CD4-positive, alpha-beta T cell treated with Interleukin-12 subunit alpha and Interleukin-12 subunit beta, for 1 hour (primary cell): ENCODE measurements at regions not wholly inside any gene's neighbourhood (a gene's known extent, or its start where the extent isn't known, plus 50 kb on each side); places are given as distances from the start of the nearest gene placed in this dataset.
"Not testable (repeated sequence)": the region's sequence is repeated elsewhere in the genome, so short reads cannot be mapped to it uniquely, and the experiment has no call there.

Source experiments
- DNase-seq: peaks from one replicate; pipeline ENCODE4 v3.0.0-alpha.2; 2020

DNA sequence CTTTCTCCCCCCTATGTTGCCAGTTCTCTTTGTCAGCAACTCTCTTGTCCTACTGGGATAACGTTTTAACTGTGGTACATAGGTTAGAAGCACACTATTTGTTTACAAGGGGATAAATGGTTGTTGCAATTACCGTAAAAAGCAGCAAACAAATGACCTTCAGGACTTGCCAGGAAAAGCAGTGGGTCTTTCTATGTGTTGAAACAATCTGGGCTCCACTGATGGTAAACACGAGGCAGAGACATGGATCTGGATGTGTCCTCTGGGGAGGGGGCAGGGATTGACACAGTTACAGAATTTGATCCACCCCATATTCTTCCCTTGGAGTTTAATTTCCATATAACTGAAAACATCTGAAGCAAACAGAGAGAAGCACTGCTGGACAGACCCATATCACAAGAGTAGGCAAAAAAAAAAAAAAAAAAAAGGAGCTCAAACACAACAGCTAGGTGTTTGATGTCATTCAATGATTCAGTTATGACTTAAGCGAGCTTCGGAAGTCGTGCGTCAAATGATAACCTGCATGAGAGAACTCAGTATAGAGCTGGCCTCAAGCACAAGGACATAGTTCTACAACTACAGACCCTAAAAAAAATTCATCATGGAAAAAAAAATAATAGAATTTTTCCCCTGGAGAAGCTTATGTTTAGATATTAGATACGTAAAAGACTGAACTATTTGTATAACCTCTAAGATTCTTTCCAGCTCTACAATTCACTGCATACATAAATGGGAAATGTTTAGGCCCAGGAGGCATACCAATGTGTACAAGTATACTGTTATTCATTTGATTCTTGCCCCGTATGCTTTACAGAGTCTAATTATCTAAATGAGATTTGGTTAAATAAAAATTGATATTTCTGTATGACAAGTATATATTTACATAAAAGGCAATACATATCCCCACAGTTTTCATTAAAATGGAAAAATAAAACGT, 127.7 kb downstream of the ALDH8A1 start:
- DNase-seq = no peak

GRCh38 chr6:134821397-134821796, 128.5 kb downstream of the ALDH8A1 start:
- DNase-seq = no peak

DNA sequence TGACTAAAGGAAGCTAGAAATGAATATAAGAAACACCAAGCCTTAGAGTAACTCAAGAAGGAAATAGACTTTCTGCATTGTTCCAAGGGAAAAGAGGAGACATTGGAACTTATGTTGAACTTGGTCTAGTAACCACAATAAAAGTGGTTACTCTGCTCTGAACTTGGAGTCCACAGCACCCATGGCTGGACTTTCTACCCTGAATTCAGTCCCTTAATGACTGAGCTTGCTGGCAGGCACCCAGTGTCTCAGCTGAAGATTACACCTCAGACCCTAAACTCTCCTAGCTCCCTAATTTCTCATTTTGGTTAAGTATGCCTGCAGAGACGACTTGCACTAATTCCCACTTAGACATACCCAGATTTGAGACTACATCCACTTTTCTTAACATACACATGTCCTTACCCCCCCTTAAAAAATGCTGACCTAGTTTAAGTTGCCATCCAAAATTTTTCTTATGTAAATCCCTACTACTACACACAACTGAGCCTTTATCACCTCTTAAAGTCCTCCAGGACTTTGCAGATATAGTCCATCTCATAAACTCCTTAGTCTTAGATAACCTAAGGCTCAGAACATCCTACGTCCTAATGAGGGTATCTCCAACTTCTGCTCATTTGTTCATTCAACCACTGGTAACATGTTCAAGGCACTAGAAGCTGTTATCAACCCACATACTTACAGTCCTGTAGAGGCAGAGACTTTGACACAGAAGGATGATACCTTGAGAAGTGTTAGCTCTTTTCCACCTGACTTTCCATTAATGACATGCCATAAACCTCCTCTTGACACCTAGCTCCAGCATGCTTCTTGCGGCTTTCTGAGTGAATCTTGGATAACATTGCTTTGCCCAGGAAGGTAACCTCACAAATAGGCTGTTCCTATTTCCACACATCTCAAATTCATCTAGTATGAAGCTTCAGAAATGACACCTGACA, 129.8 kb downstream of the ALDH8A1 start:
- DNase-seq = no peak

GRCh38 chr6:134819236-134819635, 130.7 kb downstream of the ALDH8A1 start:
- DNase-seq = no peak

DNA sequence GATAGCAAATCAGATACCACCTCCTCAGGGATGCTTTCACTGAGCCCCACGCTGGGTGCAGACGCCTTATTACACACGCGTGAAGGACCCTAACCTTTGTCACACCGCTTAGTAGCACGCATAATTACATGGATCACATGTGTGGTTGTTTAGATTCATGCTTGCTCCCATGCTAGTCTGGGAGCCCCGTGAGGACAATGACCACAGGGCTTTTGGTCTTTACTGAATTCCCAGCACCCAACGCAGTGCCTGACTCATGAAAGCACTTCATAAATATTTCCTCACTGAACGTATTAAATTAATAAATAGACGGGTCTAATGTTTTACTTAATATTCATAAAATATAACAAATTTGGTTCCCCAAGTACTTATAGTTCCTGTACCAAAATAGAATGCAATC, 132.5 kb downstream of the ALDH8A1 start:
- no peak for DNase-seq

- no peak for DNase-seq
Observed at GRCh38 chr6:134816780-134817179, 133.1 kb downstream of the ALDH8A1 start.

- no peak for DNase-seq
Observed at GRCh38 chr6:134816300-134816699, 133.6 kb downstream of the ALDH8A1 start.

DNA sequence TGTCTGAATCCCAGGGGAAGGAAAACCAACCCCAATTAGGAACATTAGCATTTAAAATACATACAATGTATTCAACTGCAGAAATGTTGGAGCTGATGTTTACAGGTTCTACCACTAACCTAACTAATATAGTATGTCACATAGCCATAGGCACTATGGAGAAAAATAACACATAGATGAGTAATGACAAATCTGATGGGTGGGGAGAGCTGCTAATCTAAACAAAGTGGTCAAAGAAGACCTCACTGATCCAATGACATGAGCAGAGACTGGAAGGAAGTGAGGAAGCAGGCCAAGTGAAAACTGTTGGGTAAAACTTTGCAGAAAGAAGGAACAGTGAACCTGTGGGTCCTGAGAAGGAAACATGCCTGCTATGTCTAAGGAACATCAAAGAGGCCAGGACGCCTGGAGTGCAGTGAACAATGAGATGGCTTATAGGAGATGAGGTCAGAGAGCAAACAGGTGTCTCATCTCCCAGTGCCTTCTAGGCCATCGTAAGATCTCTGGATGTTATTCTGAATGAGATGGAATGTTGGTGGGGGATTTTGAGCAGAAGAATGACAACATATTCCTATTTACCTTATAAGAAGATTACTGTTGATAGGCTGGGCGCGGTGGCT, 135.7 kb downstream of the ALDH8A1 start:
- no peak for DNase-seq

GRCh38 chr6:134813146-134813545, 136.8 kb downstream of the ALDH8A1 start:
- no peak for DNase-seq

GRCh38 chr6:134810402-134810801, 139.5 kb downstream of the ALDH8A1 start:
- no peak for DNase-seq

GRCh38 chr6:134809130-134809529, 140.8 kb downstream of the ALDH8A1 start:
- no peak for DNase-seq

DNA sequence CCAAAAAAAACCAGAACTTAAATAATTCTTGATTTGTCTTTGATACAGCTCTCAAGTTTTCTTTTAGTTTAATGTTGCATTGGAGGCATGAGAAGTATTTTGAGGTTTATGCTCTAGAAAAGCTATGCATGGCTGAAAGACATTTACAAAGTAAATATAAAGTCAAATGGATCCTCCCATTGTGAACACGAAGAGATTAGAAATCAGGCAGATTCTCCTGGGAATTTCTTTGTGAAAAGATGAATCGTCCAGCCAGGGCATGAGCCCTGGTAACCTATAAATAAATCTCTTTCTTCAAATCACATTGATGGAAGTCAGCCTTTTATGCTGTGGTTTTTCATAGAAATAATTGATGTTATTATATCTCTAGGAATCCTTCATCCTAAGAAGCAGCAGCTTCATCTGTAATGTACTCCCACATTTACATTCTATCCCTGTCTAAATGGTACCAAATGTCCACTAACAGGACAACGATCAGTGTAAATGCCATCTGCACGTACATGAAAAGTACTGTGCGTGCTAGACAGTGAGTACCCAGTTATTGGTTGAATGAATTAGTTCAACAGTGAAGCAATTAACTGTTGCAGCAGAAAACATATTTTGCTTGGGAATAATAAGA, 143.6 kb downstream of the ALDH8A1 start:
- no peak for DNase-seq

- DNase-seq = no peak
Observed at GRCh38 chr6:134805168-134805567, 144.7 kb downstream of the ALDH8A1 start.

GRCh38 chr6:134804311-134804710, 145.6 kb downstream of the ALDH8A1 start:
- not testable (repeated sequence) for DNase-seq

GRCh38 chr6:134802426-134803058, 147.4 kb downstream of the ALDH8A1 start:
- no peak for DNase-seq

DNA sequence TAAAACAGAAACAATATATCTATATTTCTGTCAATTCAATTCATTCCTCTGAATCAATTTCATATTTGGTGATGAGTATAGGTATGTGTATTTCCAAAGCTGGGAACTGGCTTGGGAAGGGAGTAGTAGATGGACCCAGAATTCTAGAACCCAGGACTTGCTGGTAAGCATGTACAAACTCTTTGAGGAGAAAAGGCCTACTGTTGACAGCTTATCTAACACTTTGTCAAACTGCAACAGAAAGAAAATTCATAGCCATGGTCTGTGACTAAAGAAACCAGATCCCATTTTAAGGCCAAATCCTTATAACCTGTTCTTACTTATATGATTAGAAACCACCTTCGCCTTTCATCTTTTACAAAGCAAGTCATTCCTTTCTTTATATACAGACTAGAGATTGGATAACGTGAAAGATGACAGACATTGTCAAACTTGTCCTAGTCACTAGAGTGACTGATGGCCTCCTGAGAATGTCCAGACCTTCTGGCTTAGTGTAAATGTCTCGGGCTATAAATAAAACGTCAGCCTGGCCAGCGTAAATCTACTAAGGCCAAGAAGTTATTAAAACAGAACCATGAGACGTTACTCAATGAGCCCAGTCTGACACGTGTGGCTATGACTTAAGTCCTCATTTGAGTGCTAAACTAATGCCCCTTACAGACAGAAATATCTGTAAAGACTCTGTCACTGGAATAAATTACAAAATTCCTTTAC, 152.3 kb downstream of the ALDH8A1 start:
- no peak for DNase-seq

- DNase-seq = no peak
Observed at GRCh38 chr6:134795691-134796090, 154.2 kb downstream of the ALDH8A1 start.

- DNase-seq = no peak
Observed at GRCh38 chr6:134795001-134795400, 154.9 kb downstream of the ALDH8A1 start.

DNA sequence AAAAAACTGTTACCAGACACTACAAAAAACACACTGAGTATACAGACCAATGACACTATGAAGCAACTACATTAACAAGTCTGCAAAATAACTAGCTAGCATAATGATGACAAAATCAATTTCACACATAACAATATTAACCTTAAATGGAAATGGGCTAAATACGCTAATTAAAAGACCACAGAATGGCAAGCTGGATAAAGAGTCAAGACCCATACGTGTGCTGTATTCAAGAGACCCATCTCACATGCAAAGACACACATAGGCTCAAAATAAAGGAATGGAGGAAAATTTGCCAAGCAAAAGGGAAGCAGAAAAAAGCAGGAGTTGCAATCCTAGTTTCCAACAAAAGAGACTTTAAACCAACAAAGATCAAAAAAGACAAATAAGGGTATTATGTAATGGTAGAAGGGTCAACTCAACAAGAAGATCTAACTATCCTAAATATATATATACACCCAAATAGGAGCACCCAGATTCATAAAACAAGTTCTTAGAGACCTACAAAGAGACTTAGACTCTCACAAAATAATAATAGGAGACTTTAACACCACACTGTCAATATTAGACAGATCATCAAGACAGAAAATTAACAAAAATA, 158.6 kb downstream of the ALDH8A1 start:
- not testable (repeated sequence) for DNase-seq

GRCh38 chr6:134787261-134787877, 162.5 kb downstream of the ALDH8A1 start:
- no peak for DNase-seq

DNA sequence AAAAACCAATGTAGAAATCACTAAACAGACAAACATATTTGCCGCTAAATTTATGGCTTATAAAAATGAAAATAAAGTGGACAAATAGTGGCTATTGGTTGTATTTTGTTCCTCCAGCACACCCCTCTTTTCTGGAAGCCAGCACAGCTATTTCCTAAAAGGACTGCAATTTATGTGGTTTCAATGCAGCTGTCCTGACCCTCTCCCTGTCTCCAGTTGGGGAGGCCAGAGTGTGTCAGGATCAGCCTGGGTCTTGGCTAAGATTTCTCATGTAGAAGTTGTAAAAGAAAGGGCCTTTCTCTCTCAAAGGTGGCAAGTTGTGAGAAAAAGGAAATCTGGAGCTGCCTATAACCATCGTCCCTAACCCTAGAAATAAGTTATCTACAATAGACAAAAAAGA, 165.6 kb downstream of the ALDH8A1 start:
- no peak for DNase-seq
